PC-3 (cell line): ENCODE measurements at regions not wholly inside any gene's neighbourhood (a gene's known extent, or its start where the extent isn't known, plus 50 kb on each side); places are given as distances from the start of the nearest gene placed in this dataset.

ENCODE experiments used
- ATAC-seq: fragments of 200-7000 bp; cut with Tn5 transposase; 2 replicates; pipeline ENCODE4 v1.9.1; 2020; ENCODE audit warnings: mild to moderate bottlenecking, moderate library complexity
- BruUV-seq: library from RNA; stranded (reverse); fragments of 400-500 nt; replicated peaks from 2 replicates; lab custom pipeline; 2021; lab: Mats Ljungman, UMichigan
- CTCF ChIA-PET: fragments of 300-600 bp; sonication (Branson Sonifier 250); formaldehyde crosslinking; loops from one replicate; lab custom pipeline; 2022; ENCODE audit warnings: antibody characterized with exemption; lab: Charles Lee
- POLR2A ChIA-PET: fragments of 300-600 bp; sonication (Branson Sonifier 250); formaldehyde crosslinking; loops from one replicate; lab custom pipeline; 2022; ENCODE audit warnings: antibody characterized with exemption; ENCODE audit not compliant: unreplicated experiment; lab: Charles Lee
- DNase-seq: peaks from one replicate; pipeline ENCODE4 v3.0.0-alpha.2; 2015
- H2AFZ ChIP-seq: fragments of 300-600 bp; sonication (generic); 2 replicates; pipeline ENCODE4 v1.6.0; 2016; ENCODE audit warnings: antibody characterized with exemption, low read length
- H3F3A ChIP-seq: fragments of 300-600 bp; sonication (generic); one replicate; pipeline ENCODE4 v1.6.0; 2017; ENCODE audit warnings: antibody characterized with exemption, low read length, control low read depth, mild to moderate bottlenecking; ENCODE audit not compliant: unreplicated experiment
- H3K27ac ChIP-seq: fragments of 300-600 bp; sonication (generic); 2 replicates; pipeline ENCODE4 v1.5.1; 2016; ENCODE audit warnings: mild to moderate bottlenecking, low read length
- H3K27me3 ChIP-seq: fragments of 300-600 bp; sonication (generic); 2 replicates; pipeline ENCODE4 v1.6.1; 2016; ENCODE audit warnings: low read length, mixed read lengths
- H3K36me3 ChIP-seq: fragments of 300-600 bp; sonication (generic); 2 replicates; pipeline ENCODE4 v1.6.1; 2016; ENCODE audit warnings: low read depth, mixed run types, low read length, mixed read lengths
- H3K4me1 ChIP-seq: fragments of 300-600 bp; sonication (generic); 2 replicates; pipeline ENCODE4 v1.5.1; 2016; ENCODE audit warnings: low read length; ENCODE audit not compliant: insufficient read depth
- H3K4me2 ChIP-seq: fragments of 300-600 bp; sonication (generic); 2 replicates; pipeline ENCODE4 v1.6.0; 2016; ENCODE audit warnings: low read length
- H3K4me3 ChIP-seq: fragments of 300-600 bp; sonication (generic); 2 replicates; pipeline ENCODE4 v1.5.1; 2016; ENCODE audit warnings: mild to moderate bottlenecking, low read length, mixed read lengths
- H3K79me2 ChIP-seq: fragments of 300-600 bp; sonication (generic); 2 replicates; pipeline ENCODE4 v1.6.1; 2017; ENCODE audit warnings: low read length, mixed read lengths
- H3K9ac ChIP-seq: fragments of 300-600 bp; sonication (generic); 2 replicates; pipeline ENCODE4 v1.6.0; 2016; ENCODE audit warnings: mild to moderate bottlenecking, low read length
- H3K9me2 ChIP-seq: fragments of 300-600 bp; sonication (generic); replicated peaks from 2 replicates; pipeline ENCODE4 v1.6.1; 2016; ENCODE audit warnings: mixed run types, low read length, mixed read lengths
- H3K9me3 ChIP-seq: fragments of 300-600 bp; sonication (generic); 2 replicates; pipeline ENCODE4 v1.6.1; 2016; ENCODE audit warnings: low read length, mixed read lengths
- H4K20me1 ChIP-seq: fragments of 300-600 bp; sonication (generic); 2 replicates; pipeline ENCODE4 v1.6.1; 2016; ENCODE audit warnings: low read length, mixed read lengths
- CTCF ChIP-seq: fragments of 300-600 bp; sonication (generic); conservative IDR thresholded peaks from 2 replicates; pipeline ENCODE4 v1.5.1; 2017; ENCODE audit warnings: antibody characterized with exemption, low read depth, mild to moderate bottlenecking, low read length
- EZH2 ChIP-seq: fragments of 300-600 bp; sonication (generic); IDR thresholded peaks from one replicate; pipeline ENCODE4 v1.6.1; 2017; ENCODE audit warnings: antibody characterized with exemption, mild to moderate bottlenecking, low read length; ENCODE audit not compliant: unreplicated experiment
- EZH2phosphoT487 ChIP-seq: fragments of 300-600 bp; sonication (generic); IDR thresholded peaks from 2 replicates; pipeline ENCODE4 v1.6.1; 2018; ENCODE audit warnings: mild to moderate bottlenecking, antibody characterized with exemption, low read length, borderline replicate concordance
- intact Hi-C: fragments of 100-400 bp; cut with micrococcal nuclease; formaldehyde crosslinking; loops from 2 replicates; pipeline ENCODE4 v1.9.0; 2023

- intact Hi-C loops, result no loop called here
- H3K4me2 ChIP-seq, result no peak overlapping the region
- no peaks in the 10 kb centered on the region for H3K4me1 ChIP-seq
- no peaks in the 10 kb centered on the region for H3K36me3 ChIP-seq
- H3K27ac ChIP-seq, result no peak overlapping the region
- DNase-seq, result no peak
- H4K20me1 ChIP-seq, result no peaks in the 10 kb centered on the region
- H3K27me3 ChIP-seq, result no peaks in the 10 kb centered on the region
- ChIA-PET POLR2A (no interaction called here), CTCF (no interaction called here)
- no peak overlapping the region for H3K4me3 ChIP-seq
- no peaks in the 10 kb centered on the region for H3K9me3 ChIP-seq
- no peaks in the 10 kb centered on the region for H3K9me2 ChIP-seq
- TF ChIP-seq EZH2, result no peak
- TF ChIP-seq CTCF, result no peak
- no peak for TF ChIP-seq EZH2phosphoT487
- ATAC-seq, result no peak
- H2AFZ ChIP-seq, result no peak overlapping the region
- H3F3A ChIP-seq, result no peaks in the 10 kb centered on the region
- no TSS peak for BruUV-seq
- no peaks in the 10 kb centered on the region for H3K79me2 ChIP-seq
- H3K9ac ChIP-seq, result no peak overlapping the region
Measured at GRCh38 chr4:10736895-10737294, 52.3 kb upstream of the CLNK start.

DNA sequence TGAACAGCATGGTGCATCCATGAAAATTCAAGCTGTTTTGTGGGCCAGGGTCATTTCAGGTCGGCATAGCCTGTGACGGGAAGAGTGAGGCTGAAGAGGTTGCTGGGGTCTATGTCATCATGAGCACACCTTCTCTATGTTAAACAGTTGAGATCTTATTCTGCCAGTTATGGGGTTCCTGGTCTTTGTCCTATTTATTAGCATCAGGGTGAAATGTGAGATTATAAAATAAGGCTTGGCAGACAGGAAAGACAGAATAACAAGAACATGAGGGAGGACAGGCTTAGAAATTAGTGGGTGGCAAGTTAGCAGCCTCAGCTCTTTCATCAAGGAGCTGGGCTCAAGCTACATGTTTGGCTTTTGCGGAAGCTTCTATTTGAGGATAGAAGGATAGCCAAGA, 51.7 kb upstream of the CLNK start:
- CTCF ChIA-PET, result no interaction called here

GRCh38 chr4:10734697-10735096, 50.1 kb upstream of the CLNK start:
- intact Hi-C loops, result no loop called here
- Histone ChIP-seq H3K27me3 (no peaks in the 10 kb centered on the region), H4K20me1 (no peaks in the 10 kb centered on the region), H3K27ac (no peak overlapping the region), H3F3A (no peaks in the 10 kb centered on the region), H3K4me1 (no peaks in the 10 kb centered on the region), H3K4me3 (no peak overlapping the region), H3K9ac (no peak overlapping the region), H3K9me3 (no peaks in the 10 kb centered on the region), H2AFZ (no peak overlapping the region), H3K36me3 (no peaks in the 10 kb centered on the region), H3K4me2 (no peak overlapping the region), H3K9me2 (no peaks in the 10 kb centered on the region), H3K79me2 (no peaks in the 10 kb centered on the region)
- CTCF ChIA-PET, result no interaction called here
- no TSS peak for BruUV-seq
- DNase-seq (no peak), ATAC-seq (no peak)
- TF ChIP-seq EZH2phosphoT487 (no peak), CTCF (no peak), EZH2 (no peak)
- POLR2A ChIA-PET, result no interaction called here

More for the DNA sequence above, 51.7 kb upstream of the CLNK start:
- Histone ChIP-seq H3K9ac (no peak overlapping the region), H3K27me3 (no peaks in the 10 kb centered on the region), H3K79me2 (no peaks in the 10 kb centered on the region), H3K4me3 (no peak overlapping the region), H3K4me1 (no peaks in the 10 kb centered on the region), H3K36me3 (no peaks in the 10 kb centered on the region), H3K9me2 (no peaks in the 10 kb centered on the region), H2AFZ (no peak overlapping the region), H3K27ac (no peak overlapping the region), H4K20me1 (no peaks in the 10 kb centered on the region), H3K9me3 (no peaks in the 10 kb centered on the region), H3F3A (no peaks in the 10 kb centered on the region), H3K4me2 (no peak overlapping the region)
- DNase-seq (no peak), ATAC-seq (no peak)
- no TSS peak for BruUV-seq
- POLR2A ChIA-PET, result no interaction called here
- intact Hi-C loops, result no loop called here
- no peak for TF ChIP-seq CTCF
- TF ChIP-seq EZH2phosphoT487, result no peak
- no peak for TF ChIP-seq EZH2
